DND-41 (cell line): ENCODE measurements at regions not wholly inside any gene's neighbourhood (a gene's known extent, or its start where the extent isn't known, plus 50 kb on each side); places are given as distances from the start of the nearest gene placed in this dataset.
"Not testable (repeated sequence)": the region's sequence is repeated elsewhere in the genome, so short reads cannot be mapped to it uniquely, and the experiment has no call there.

Experiments
- ATAC-seq: fragments of 200-7000 bp; cut with Tn5 transposase; 3 replicates; pipeline ENCODE4 v1.9.1; 2021; ENCODE audit warnings: low read depth; ENCODE audit not compliant: insufficient read depth
- DNase-seq: peaks from one replicate; pipeline ENCODE4 v3.0.0-alpha.2; 2020
- H2AFZ ChIP-seq: 2 replicates; pipeline ENCODE4 v1.6.0; 2012; ENCODE audit warnings: low read depth, low read length
- H3K27ac ChIP-seq: 2 replicates; pipeline ENCODE4 v1.5.1; 2012; ENCODE audit warnings: low read length, inconsistent platforms
- H3K27me3 ChIP-seq: fragments of 200-600 bp; sonication (generic); 2 replicates; pipeline ENCODE4 v1.6.0; 2012; ENCODE audit warnings: low read length, mild to moderate bottlenecking, inconsistent platforms; ENCODE audit not compliant: insufficient read depth, poor library complexity
- H3K36me3 ChIP-seq: 2 replicates; pipeline ENCODE4 v1.5.1; 2012; ENCODE audit warnings: low read length, inconsistent platforms; ENCODE audit not compliant: insufficient read depth
- H3K4me1 ChIP-seq: 2 replicates; pipeline ENCODE4 v1.5.1; 2012; ENCODE audit warnings: mild to moderate bottlenecking, low read length; ENCODE audit not compliant: insufficient read depth
- H3K4me2 ChIP-seq: 2 replicates; pipeline ENCODE4 v1.6.0; 2012; ENCODE audit warnings: mild to moderate bottlenecking, moderate library complexity, low read length, inconsistent platforms; ENCODE audit not compliant: insufficient read depth
- H3K4me3 ChIP-seq, 2 experiments: fragments of 200-600 bp in 1 of 2; shearing (Covaris generic) in 1 of 2; 2 replicates each; pipeline ENCODE4 v1.5.1; 2012 to 2016; ENCODE audit warnings: inconsistent platforms in 2 of 2, low read length in 2 of 2, mild to moderate bottlenecking in 2 of 2, low read depth in 1 of 2, moderate library complexity in 1 of 2
- H3K79me2 ChIP-seq: 2 replicates; pipeline ENCODE4 v1.6.0; 2012; ENCODE audit warnings: low read length, inconsistent platforms; ENCODE audit not compliant: insufficient read depth
- H3K9ac ChIP-seq: 2 replicates; pipeline ENCODE4 v1.6.0; 2012; ENCODE audit warnings: low read depth, mild to moderate bottlenecking, inconsistent platforms, low read length, moderate library complexity
- H3K9me3 ChIP-seq: 2 replicates; pipeline ENCODE4 v1.5.1; 2012; ENCODE audit warnings: low read length, moderate library complexity, mild to moderate bottlenecking, inconsistent platforms; ENCODE audit not compliant: insufficient read depth, severe bottlenecking
- H4K20me1 ChIP-seq: 2 replicates; pipeline ENCODE4 v1.6.0; 2012; ENCODE audit warnings: low read length; ENCODE audit not compliant: insufficient read depth
- CTCF ChIP-seq: IDR thresholded peaks from 2 replicates; pipeline ENCODE4 v1.5.1; 2012; ENCODE audit warnings: borderline replicate concordance, low read length, moderate library complexity, mild to moderate bottlenecking; ENCODE audit not compliant: poor library complexity, severe bottlenecking; ENCODE audit errors: extremely low read depth
- EZH2 ChIP-seq: IDR thresholded peaks from 3 replicates; pipeline ENCODE4 v1.6.1; 2012; ENCODE audit warnings: borderline replicate concordance, low read depth, mild to moderate bottlenecking, moderate library complexity, low read length, inconsistent platforms; ENCODE audit not compliant: severe bottlenecking

- Histone ChIP-seq H3K4me3 (no peak overlapping the region), H3K27ac (no peak overlapping the region), H3K36me3 (no peaks in the 10 kb centered on the region), H3K9ac (no peak overlapping the region), H3K27me3 (no peaks in the 10 kb centered on the region), H2AFZ (no peak overlapping the region), H3K9me3 (no peaks in the 10 kb centered on the region), H3K4me2 (no peak overlapping the region), H3K79me2 (peaks cover 4% of the 10 kb centered on the region; the same call in 1 of the 2 replicates), H4K20me1 (no peaks in the 10 kb centered on the region), H3K4me1 (peaks cover 3% of the 10 kb centered on the region)
- TF ChIP-seq CTCF (no peak), EZH2 (no peak)
- DNase-seq (no peak), ATAC-seq (no peak)
Measured at GRCh38 chr15:92801774-92802464, 98.2 kb upstream of the CHD2 start.

- peaks cover 12% of the 10 kb centered on the region for H3K4me1 ChIP-seq
- H3K36me3 ChIP-seq, result no peaks in the 10 kb centered on the region
- ATAC-seq (no peak), DNase-seq (no peak)
- H3K79me2 ChIP-seq, result peaks cover 20% of the 10 kb centered on the region
- H3K9me3 ChIP-seq, result no peaks in the 10 kb centered on the region
- no peak overlapping the region for H2AFZ ChIP-seq
- no peaks in the 10 kb centered on the region for H3K27me3 ChIP-seq
- no peak overlapping the region for H3K27ac ChIP-seq
- no peaks in the 10 kb centered on the region for H4K20me1 ChIP-seq
- no peak overlapping the region for H3K4me3 ChIP-seq
- no peak overlapping the region for H3K4me2 ChIP-seq
- H3K9ac ChIP-seq, result no peak overlapping the region
- TF ChIP-seq EZH2 (no peak), CTCF (no peak)
Measured at GRCh38 chr15:92803536-92803851, 96.6 kb upstream of the CHD2 start.

- no peak for DNase-seq
- no peak overlapping the region for H3K9ac ChIP-seq
- no peak for ATAC-seq
- peaks cover 23% of the 10 kb centered on the region for H3K79me2 ChIP-seq
- TF ChIP-seq EZH2 (no peak), CTCF (no peak)
- H3K27me3 ChIP-seq, result no peaks in the 10 kb centered on the region
- no peak overlapping the region for H3K4me3 ChIP-seq
- no peak overlapping the region for H3K4me2 ChIP-seq
- H3K27ac ChIP-seq, result peak overlapping the region; percentile 20; the same call in 1 of the 2 replicates
- no peaks in the 10 kb centered on the region for H4K20me1 ChIP-seq
- no peaks in the 10 kb centered on the region for H3K9me3 ChIP-seq
- H2AFZ ChIP-seq, result no peak overlapping the region
- H3K4me1 ChIP-seq, result peaks cover 12% of the 10 kb centered on the region
- no peaks in the 10 kb centered on the region for H3K36me3 ChIP-seq
Measured at GRCh38 chr15:92803852-92804609, 96.1 kb upstream of the CHD2 start.

GRCh38 chr15:92804610-92804936, 95.6 kb upstream of the CHD2 start:
- H3K27ac ChIP-seq, H3K4me3 ChIP-seq, H3K4me2 ChIP-seq, H3K9ac ChIP-seq, H4K20me1 ChIP-seq, DNase-seq, H3K27me3 ChIP-seq, H3K9me3 ChIP-seq, H2AFZ ChIP-seq, ATAC-seq, H3K36me3 ChIP-seq: not testable (repeated sequence)
- H3K79me2 ChIP-seq, result peaks cover 23% of the 10 kb centered on the region
- peaks cover 12% of the 10 kb centered on the region for H3K4me1 ChIP-seq
